GOT3 (cell line): ENCODE measurements at regions not wholly inside any gene's neighbourhood (a gene's known extent, or its start where the extent isn't known, plus 50 kb on each side); places are given as distances from the start of the nearest gene placed in this dataset.
"Not testable (repeated sequence)": the region's sequence is repeated elsewhere in the genome, so short reads cannot be mapped to it uniquely, and the experiment has no call there.

ENCODE experiments used
- DNase-seq: peaks from one replicate; lab custom pipeline; 2025; ENCODE audit warnings: mixed read lengths; lab: John Stamatoyannopoulos, UW

DNA sequence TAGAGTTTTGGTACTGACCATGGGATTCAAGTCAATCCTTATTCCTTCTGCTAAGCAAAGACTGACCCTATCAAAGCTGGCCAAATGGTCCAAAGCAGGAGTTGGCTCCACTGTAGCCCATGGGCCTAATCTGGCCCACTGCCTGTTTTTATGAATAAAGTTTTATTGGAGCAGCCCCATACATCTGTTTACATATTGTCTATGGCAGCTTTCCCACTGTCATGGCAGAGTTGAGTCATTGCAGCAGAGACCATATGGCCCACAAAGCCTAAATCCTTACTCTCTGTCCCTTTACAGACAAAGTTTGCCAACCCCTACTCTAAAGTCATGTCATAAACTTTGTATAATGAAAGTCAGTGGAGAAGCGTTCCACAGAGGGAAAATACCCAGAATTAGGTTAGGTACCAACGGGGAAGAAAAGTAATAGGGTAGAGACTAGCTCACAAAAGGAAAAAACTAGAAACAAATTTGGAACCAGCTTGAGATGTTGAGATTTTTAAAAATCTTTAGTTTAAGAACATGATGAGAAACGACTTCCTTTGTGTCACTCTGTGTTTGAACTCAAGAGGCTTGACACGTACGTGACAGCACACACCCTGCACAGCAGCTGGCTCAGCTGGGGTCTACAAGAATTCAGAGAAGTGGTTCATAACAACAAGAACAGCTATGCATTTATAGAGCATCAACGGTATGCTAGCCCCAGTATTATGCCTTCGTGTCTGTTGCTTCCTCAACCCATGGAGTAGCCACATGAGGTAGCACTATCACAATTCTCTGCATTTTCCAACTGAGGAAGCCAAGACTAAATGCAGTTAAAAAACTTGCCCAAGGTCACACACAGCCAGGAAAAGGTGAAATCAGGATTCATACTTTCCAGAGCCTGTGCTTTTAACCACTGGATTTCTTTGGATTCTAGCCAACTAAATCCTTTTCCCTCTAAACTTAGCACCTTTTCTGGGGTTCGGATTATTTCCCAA is 198.9 kb upstream of the WWC1 start:
- DNase-seq = no peak

DNA sequence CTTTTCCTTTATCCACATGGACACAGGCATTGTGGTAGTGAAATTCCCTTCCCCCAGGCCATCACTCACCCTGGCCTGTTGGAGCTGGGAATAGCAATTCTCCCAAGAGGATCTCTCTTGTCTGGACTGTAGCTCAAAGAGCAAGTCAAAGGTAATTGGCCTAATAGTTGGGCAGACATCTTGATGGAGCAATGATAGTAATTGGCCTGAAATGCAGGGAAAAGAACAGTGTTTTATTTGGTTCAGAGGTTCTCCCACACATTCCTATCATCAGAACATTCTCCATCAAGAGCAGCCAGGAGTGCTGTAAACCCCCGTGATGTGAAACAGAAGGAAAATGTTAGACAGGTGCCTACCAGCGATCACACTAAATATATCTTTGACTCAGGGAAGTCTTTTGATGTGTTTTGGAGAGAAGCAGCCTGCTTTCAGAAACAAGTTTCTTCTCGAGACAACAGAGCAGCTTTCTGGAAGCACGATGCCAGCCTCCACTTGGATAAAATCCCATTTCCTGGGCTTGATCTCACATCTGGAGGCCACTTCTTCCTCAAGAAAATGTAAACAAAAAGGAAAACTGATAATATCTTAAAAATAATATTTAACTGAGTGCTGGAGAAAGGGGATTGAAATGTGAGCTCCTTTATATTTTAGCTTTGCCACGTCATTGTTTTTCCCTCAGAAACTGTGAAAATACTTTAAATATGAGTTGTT is 198.1 kb upstream of the WWC1 start:
- no peak for DNase-seq

- no peak for DNase-seq
These were observed 194.9 kb upstream of the WWC1 start for GRCh38 chr5:168096525-168096924.

DNA sequence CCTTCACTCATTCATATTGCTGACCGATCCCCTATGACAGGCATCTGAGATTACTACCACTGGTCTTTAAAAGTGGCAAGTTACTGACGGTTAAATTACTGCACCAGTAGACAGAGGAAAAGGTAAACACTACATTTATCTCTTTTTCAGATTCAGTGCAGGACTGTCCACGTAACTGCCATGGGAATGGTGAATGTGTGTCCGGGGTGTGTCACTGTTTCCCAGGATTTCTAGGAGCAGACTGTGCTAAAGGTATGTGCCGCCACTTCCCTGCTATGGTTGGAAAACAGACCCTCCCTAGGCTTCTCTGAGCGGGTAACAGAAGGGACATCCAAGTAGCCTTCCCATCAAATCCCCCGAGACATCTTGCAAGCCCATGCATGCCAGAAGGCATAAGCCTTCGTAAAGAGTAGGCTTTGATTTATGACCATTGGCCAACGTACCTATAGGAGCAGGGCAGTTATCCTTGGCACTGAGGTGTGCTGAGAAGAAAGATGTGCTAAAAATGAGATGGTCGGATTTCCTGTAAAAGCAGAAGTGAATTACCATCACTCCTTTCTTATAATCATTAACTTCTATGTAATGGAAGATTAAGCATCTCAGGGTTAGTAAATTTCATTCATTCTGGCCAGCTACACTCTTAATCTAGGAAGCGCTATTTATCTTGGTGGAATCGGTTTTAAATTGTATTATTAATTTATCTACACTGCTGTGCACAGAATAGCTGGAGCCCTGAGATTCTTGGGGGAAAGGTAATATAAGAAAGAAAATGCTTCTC is 193.4 kb upstream of the WWC1 start:
- DNase-seq = no peak

DNA sequence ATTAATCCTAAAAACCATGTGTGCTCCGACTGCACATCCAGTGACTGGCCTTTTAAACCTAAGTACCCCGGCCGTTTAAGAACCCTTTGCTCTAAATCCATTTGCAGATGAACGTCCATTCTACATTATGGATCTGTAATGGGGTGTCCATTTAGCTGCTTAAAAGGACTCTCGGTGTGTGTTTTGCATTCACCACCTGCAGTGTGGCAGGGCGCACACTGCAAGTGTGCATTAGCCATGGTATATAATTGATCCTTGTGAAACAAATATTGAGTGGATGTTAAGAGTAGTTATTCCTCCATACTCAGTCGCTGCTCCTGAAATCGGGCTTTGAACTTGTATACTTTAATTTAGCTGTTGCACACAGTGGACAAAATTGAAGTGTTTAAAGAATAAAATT is 190.1 kb upstream of the WWC1 start:
- DNase-seq = no peak

DNA sequence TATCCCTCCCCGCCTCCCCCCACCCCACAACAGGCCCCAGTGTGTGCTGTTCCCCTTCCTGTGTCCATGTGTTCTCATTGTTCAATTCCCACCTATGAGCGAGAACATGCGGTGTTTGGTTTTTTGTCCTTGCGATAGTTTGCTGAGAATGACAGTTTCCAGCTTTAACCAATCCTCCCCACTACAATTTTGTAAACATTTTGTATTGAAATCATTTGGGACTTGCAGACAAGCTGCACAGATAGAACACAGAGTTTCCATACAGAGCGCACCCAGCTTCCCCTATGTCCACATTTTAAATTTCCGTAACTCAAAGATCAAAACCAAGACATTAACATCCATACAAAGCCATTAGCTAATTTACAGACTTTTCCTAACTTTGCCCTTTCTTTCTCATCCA is 188.4 kb upstream of the WWC1 start:
- DNase-seq = not testable (repeated sequence)

- DNase-seq = no peak
These were observed 187.1 kb upstream of the WWC1 start for GRCh38 chr5:168104350-168104749.

DNA sequence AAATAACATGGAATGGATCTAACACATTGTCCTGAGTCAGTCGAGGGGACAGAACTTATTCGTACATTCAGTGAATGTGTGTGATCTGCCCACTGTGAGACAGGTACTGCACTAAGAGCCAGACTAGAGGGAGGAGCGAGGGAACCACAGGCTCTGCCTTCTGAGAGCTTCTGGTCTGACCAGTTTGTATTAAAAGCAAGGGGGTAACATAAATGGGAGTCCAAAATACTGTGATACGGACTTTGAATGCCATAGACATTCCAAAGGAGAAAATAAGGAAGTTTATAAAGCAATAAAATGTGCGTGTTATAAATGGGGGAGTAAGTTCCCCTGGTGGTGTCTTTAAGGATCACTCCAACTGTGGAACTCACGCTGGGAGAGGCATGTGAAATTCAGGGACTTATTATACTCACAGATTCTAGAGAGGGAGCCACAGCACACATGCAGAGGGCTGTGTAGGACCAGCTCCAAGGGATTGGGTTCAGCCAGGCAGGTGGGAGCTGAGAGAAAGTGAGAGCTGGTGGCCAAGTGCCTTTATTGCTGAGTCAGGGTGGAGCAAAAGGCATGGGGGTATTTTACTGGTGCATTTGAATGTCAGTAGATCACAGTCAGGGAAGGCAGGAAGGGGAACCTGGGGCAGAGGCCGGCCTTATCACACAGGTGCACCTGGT is 186.5 kb upstream of the WWC1 start:
- DNase-seq = no peak

- DNase-seq = no peak
These were observed 185.3 kb upstream of the WWC1 start for GRCh38 chr5:168106008-168106761.

- no peak for DNase-seq
These were observed 182.0 kb upstream of the WWC1 start for GRCh38 chr5:168109441-168109840.

DNA sequence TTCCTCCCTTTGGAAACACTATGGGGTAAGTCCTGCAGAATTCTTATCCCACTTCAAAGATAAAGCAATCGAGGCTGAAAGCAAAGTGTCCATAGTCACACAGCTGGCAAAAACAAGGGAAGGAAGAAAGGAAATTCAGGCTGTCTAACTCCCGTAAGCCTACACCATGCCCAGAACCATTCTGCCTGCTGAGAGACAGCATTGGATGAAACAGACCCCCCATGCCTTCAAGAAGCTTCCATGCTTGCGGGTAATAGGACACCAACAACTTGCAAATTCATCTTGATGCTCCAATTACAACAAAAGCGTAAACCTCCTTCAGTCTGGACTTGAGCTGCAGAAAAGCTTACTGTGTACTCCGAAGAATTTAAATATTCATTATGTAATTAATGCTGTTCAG is 181.1 kb upstream of the WWC1 start:
- DNase-seq = no peak

DNA sequence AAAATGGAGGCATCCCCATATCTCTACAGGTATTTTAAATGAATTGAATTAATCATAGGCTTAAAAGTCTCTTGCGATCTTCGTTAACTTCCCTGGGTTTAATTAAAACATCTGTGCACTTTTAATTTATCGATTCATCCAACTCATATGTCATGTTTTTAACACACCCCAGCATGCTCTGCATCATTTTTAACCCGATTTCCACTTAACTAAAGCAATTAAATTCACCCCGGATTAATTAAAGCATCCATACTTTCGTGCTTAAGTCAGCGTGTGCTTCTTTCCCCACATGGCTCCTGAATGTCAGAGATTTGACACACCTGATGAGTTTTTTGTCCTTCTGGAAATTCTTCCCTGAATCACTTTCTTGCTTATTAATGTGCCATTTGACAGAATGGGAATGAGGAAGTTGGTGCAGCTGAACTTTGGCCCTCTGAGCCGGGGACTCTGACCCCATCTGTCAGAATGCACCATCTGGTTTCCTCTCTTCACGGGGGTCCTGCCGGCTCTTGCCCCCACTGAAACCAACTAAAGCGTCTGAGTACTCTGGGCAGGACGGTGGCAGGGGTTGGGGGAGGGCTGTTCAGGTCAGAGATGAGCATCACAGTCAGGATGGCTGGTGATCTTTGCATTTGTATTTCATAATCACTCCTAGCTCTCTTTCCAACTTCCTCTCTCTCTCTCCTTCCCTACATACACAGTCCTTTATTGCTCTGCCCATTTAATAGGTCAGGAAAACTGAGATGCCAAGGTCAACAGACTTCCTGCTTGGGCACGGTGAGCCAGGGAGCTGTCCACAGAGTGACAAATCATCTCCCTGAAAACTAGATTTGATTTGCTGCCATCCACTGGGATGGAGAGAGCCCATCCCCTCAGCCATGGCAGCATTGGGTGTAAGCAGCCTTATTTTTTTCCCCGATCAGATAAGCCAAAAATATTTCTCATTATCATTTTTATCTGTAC is 180.3 kb upstream of the WWC1 start:
- DNase-seq = no peak

DNA sequence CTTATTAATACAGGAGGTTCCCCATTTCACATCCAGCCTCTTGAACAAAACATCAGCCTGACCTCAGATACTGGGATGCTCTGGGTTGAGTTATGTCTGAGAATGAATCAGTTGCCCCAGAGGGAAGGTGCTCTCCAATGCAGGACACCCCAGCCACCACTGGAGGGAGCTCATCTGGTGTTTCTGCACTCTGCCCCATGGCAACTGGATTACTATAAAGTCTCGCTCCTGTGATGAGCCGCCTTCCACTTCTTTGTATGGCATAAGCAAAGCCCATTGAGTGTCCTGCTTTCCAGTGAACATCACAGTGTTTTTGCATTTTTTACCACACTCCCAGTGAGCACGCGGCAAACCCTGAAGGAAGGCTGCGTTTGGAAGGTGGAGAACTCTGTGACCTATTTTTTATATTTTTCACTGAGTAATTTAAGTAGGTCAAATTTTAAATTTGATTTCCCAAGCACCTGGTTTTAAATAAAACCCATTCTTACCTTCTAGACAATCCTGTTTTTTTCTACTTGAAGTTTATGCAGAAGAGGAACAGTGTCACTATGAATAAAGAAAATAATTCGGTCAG is 176.9 kb upstream of the WWC1 start:
- no peak for DNase-seq

DNA sequence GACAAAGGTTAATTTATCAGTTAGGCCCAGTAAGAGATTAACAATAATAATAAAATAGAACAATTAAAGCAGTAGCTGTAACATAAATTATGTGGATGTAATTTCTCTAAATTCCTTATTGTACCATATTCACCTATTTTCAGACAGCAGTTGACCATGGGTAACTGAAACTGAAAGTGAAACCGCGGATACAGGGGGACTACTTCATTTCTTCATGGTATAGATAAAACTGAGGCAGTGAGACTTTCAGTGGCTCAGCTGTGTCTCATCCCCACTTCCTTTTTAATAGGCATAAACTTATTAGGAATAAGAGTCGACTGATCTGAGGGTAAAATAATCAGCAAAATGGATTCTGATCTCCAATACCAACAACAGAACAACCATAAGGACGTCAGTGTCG is 174.0 kb upstream of the WWC1 start:
- no peak for DNase-seq

DNA sequence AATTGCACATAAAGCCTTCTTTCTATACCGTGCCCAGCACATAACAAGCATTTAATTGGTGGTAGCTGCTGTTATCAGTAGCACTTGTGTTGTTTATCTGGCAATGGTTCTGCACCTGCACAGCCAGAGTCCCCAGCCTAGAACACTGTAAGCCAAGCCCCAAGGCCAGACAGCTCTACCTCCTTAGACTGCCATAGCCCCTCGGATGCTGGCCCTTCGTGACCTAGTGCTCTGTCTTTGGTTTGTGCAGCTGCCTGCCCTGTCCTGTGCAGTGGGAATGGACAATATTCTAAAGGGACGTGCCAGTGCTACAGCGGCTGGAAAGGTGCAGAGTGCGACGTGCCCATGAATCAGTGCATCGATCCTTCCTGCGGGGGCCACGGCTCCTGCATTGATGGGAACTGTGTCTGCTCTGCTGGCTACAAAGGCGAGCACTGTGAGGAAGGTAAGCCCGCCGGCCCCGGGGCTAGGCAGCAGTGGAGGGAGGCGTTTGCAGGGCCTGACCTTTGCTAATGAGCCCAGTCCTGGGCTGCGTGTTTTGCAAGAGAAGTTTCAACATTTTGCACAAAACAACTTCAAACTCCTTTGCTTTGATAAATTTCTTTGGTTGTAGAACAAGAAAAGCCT is 173.3 kb upstream of the WWC1 start:
- DNase-seq = no peak

GRCh38 chr5:168120401-168121137 is 170.9 kb upstream of the WWC1 start:
- DNase-seq = no peak

DNA sequence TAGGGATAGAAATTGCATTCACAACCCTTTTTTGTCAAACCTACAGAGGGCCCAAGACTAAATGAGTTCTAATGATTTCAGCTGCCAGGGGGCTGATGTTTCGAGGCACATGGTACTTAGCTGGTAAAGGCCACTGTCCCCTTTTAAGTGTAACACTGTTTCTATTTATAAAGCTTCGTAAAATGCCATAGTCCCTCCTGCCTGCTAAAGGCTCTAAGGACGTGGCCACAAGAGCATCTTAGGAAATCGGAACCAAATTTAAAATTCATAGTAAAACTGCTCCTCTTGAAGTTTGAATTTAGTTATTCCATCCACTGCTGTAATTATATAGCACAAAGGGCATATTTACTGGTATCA is 170.3 kb upstream of the WWC1 start:
- DNase-seq = no peak
